Kidney (tissue), 13 donors: ENCODE measurements at regions not wholly inside any gene's neighbourhood (a gene's known extent, or its start where the extent isn't known, plus 50 kb on each side); places are given as distances from the start of the nearest gene placed in this dataset.

Experiments used
- DNase-seq, 5 donors: peaks; one replicate each; pipeline ENCODE4 v3.0.0-alpha.2; 2013 to 2020
- FAIRE-seq: peaks from 2 replicates; lab custom pipeline; 2012; peaks lifted over from hg19 to GRCh38; lab: Jason Lieb, UNC
- H3K27ac ChIP-seq, 2 donors: one replicate each; pipeline ENCODE4 v1.7.0; 2013; ENCODE audit warnings: low read depth in 2 of 2, low read length in 2 of 2, inconsistent platforms in 1 of 2
- H3K27me3 ChIP-seq: one replicate; pipeline ENCODE4 v1.7.1; 2013; ENCODE audit warnings: low read length, inconsistent platforms; ENCODE audit not compliant: control insufficient read depth, insufficient read depth
- H3K36me3 ChIP-seq, 3 donors: one replicate each; pipeline versions ENCODE4 v1.7.0 to v1.7.1; 2013; ENCODE audit warnings: low read length in 3 of 3, control low read depth in 1 of 3, inconsistent platforms in 1 of 3; ENCODE audit not compliant: insufficient read depth in 3 of 3, control insufficient read depth in 2 of 3
- H3K4me1 ChIP-seq, 3 donors: one replicate each; pipeline versions ENCODE4 v1.7.0 to v1.7.1; 2013; ENCODE audit warnings: low read length in 3 of 3, inconsistent platforms in 1 of 3, low read depth in 1 of 3; ENCODE audit not compliant: control insufficient read depth in 2 of 3, insufficient read depth in 2 of 3
- H3K4me3 ChIP-seq, 3 donors: one replicate each; pipeline versions ENCODE4 v1.7.0 to v1.8.1; 2013; ENCODE audit warnings: low read length in 3 of 3, control low read depth in 1 of 3, inconsistent platforms in 1 of 3
- H3K9ac ChIP-seq, 3 donors: one replicate each; pipeline versions ENCODE4 v1.7.0 to v1.7.1; 2013; ENCODE audit warnings: low read length in 3 of 3, control low read depth in 1 of 3, inconsistent platforms in 1 of 3
- H3K9me3 ChIP-seq, 3 donors: one replicate each; pipeline versions ENCODE4 v1.7.0 to v1.7.1; 2013; ENCODE audit warnings: low read length in 3 of 3, control low read depth in 1 of 3, inconsistent platforms in 1 of 3; ENCODE audit not compliant: control insufficient read depth in 2 of 3, insufficient read depth in 1 of 3
- CTCF ChIP-seq: IDR thresholded peaks from 3 replicates; pipeline ENCODE4 v1.5.1; 2012; ENCODE audit warnings: mild to moderate bottlenecking, moderate library complexity, borderline replicate concordance; ENCODE audit not compliant: insufficient read depth; ENCODE audit errors: extremely low read depth
- intact Hi-C: fragments of 100-400 bp; cut with DNase I; formaldehyde crosslinking; loops from one replicate; pipeline ENCODE4 v1.11.1; 2022
- donor health status: control.
- donor health status: control.
- donor health status: control.
- donor health status: control.
- donor health status: control.
- donor health status: DM: yes; HTN: yes; CAD: no.
- donor health status: Normal renal cell carcinoma (clear cell type).

GRCh38 chr3:16795581-16795980, 89.2 kb upstream of the PLCL2 start:
- no peaks in the 10 kb centered on the region for H3K27me3 ChIP-seq
- intact Hi-C loops = no loop called here
- peaks cover 0 to 2% (median 0%) of the 10 kb centered on the region in 3 donors for H3K4me1 ChIP-seq

DNA sequence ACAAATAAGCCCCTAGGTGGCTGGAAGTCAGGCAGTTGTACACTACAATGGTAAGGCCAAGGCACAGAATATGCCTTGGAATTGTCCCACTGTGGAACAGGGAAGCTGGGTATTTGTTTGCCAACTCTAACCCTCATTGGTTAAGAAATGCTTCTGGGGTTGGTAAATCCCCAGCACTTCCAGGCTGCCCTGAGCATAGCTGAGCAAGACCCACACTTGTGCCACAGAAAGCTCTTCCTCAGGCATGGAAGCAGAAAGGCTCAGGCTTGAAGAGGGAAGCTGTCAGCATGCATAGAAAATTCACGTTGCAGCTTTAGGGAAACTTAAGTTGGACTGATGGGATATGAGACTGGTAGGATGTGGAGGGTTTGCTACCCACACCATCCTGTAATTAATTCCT, 86.9 kb upstream of the PLCL2 start:
- intact Hi-C loops = no loop called here
- Histone ChIP-seq H3K27ac (peak overlapping the region in 1 of 2 donors; percentile 14), H3K9me3 (no peaks in the 10 kb centered on the region), H3K4me3 (no peak overlapping the region), H3K27me3 (no peaks in the 10 kb centered on the region), H3K9ac (no peak overlapping the region), H3K36me3 (no peaks in the 10 kb centered on the region), H3K4me1 (peaks cover 0 to 6% (median 4%) of the 10 kb centered on the region in 3 donors)
- TF ChIP-seq CTCF = no peak
- DNase-seq = no peak
- FAIRE-seq = no peak

More at GRCh38 chr3:16795581-16795980, 89.2 kb upstream of the PLCL2 start:
- FAIRE-seq (no peak), DNase-seq (no peak)
- Histone ChIP-seq H3K36me3 (no peaks in the 10 kb centered on the region), H3K9ac (no peak overlapping the region), H3K9me3 (no peaks in the 10 kb centered on the region), H3K4me3 (no peak overlapping the region), H3K27ac (no peak overlapping the region)
- no peak for TF ChIP-seq CTCF

DNA sequence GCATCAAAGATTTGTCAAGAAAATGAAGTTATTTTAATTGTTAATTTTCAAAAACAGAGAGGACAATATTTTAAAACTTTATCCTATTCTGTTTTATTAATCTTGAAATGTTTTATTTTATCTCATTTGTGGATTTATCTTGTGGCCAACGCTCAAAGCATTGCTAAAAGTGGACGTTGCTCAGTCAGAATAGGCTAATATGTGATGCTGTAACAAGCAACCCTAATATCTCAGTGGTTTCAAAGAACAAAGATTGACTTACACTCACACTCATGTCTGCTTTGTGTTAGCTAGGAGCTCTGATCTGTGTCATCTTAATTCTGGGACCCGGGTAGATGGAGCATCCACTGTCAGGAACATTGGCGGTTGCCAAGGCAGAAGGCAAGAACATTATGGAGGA, 86.0 kb upstream of the PLCL2 start:
- Histone ChIP-seq H3K4me1 (peaks cover 0 to 6% (median 4%) of the 10 kb centered on the region in 3 donors), H3K9me3 (no peaks in the 10 kb centered on the region), H3K9ac (no peak overlapping the region), H3K36me3 (no peaks in the 10 kb centered on the region), H3K27ac (no peak overlapping the region), H3K4me3 (no peak overlapping the region), H3K27me3 (no peaks in the 10 kb centered on the region)
- FAIRE-seq = no peak
- intact Hi-C loops = no loop called here
- no peak for TF ChIP-seq CTCF
- DNase-seq = no peak

- TF ChIP-seq CTCF = no peak
- Histone ChIP-seq H3K9ac (no peak overlapping the region), H3K9me3 (no peaks in the 10 kb centered on the region), H3K27ac (no peak overlapping the region), H3K27me3 (no peaks in the 10 kb centered on the region), H3K4me1 (peaks cover 0 to 6% (median 4%) of the 10 kb centered on the region in 3 donors), H3K36me3 (no peaks in the 10 kb centered on the region), H3K4me3 (no peak overlapping the region)
- no peak for DNase-seq
- intact Hi-C loops = no loop called here
- no peak for FAIRE-seq
These were observed 84.4 kb upstream of the PLCL2 start for GRCh38 chr3:16800361-16800760.
